Ovary (tissue), 3 donors: ENCODE measurements at regions not wholly inside any gene's neighbourhood (a gene's known extent, or its start where the extent isn't known, plus 50 kb on each side); places are given as distances from the start of the nearest gene placed in this dataset.

Source experiments
- CTCF ChIP-seq, 3 donors: fragments of 450-650 bp in 2 of 3; fragments of 200-600 bp in 1 of 3; IDR thresholded peaks; one replicate each; pipeline versions ENCODE4 v1.5.1 to v1.8.0; 2016 to 2022; ENCODE audit warnings: antibody characterized with exemption in 3 of 3, mild to moderate bottlenecking in 1 of 3
- POLR2A ChIP-seq: fragments of 450-650 bp; IDR thresholded peaks from one replicate; pipeline ENCODE4 v1.6.1; 2017; ENCODE audit warnings: antibody characterized with exemption, mild to moderate bottlenecking, moderate library complexity
- donor health status: DM: no; HTN: no; CAD: no.

DNA sequence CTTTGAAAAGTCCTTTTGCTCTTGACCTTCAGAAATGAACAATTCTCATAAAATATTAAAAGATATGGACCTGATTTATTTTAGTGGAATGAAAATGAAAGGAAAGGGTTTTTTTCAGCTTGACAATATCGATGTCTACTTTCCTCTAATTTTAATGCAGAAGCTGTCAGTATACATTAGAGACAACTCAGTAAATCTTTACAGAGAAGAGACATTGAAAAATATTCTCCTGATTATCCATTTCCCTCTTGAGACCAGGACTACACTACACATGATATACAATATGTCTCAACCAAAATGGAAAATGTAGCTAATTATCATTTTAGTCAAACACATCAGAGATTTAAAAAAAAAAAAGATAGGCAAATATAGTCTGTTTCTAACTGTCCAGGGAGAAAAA, 288.5 kb upstream of the NUDT12 start:
- TF ChIP-seq CTCF (IDR thresholded peaks at IDR 0.05) (no peak), POLR2A (no peak)
